Lower leg skin (tissue), 3 donors: ENCODE measurements at regions not wholly inside any gene's neighbourhood (a gene's known extent, or its start where the extent isn't known, plus 50 kb on each side); places are given as distances from the start of the nearest gene placed in this dataset.

ENCODE experiments used
- CTCF ChIP-seq, 3 donors: fragments of 450-650 bp; IDR thresholded peaks; one replicate each; pipeline ENCODE4 v1.5.1; 2016; ENCODE audit warnings: antibody characterized with exemption in 3 of 3, mild to moderate bottlenecking in 3 of 3, moderate library complexity in 2 of 3
- POLR2A ChIP-seq, 2 donors: fragments of 450-650 bp; IDR thresholded peaks; one replicate each; pipeline ENCODE4 v1.6.1; 2016 to 2017; ENCODE audit warnings: antibody characterized with exemption in 2 of 2, mild to moderate bottlenecking in 1 of 2, moderate library complexity in 1 of 2

- TF ChIP-seq CTCF (IDR thresholded peaks at IDR 0.05), result no peak
- TF ChIP-seq POLR2A (IDR thresholded peaks at IDR 0.05), result no peak
These were observed 564.9 kb upstream of the ZNF385D start for GRCh38 chr3:22315925-22316324.
